Suprapubic skin (tissue), 3 donors: ENCODE measurements at regions not wholly inside any gene's neighbourhood (a gene's known extent, or its start where the extent isn't known, plus 50 kb on each side); places are given as distances from the start of the nearest gene placed in this dataset.
"Not testable (repeated sequence)": the region's sequence is repeated elsewhere in the genome, so short reads cannot be mapped to it uniquely, and the experiment has no call there.

Experiments used
- CTCF ChIP-seq, 2 donors: fragments of 200-600 bp in 1 of 2; fragments of 450-650 bp in 1 of 2; sonication (generic) in 1 of 2; IDR thresholded peaks; one replicate each; pipeline ENCODE4 v1.5.1; 2016 to 2019; ENCODE audit warnings: antibody characterized with exemption in 2 of 2, mild to moderate bottlenecking in 1 of 2, moderate library complexity in 1 of 2
- POLR2A ChIP-seq, 2 donors: fragments of 450-650 bp; IDR thresholded peaks; one replicate each; pipeline ENCODE4 v1.6.1; 2017; ENCODE audit warnings: antibody characterized with exemption in 2 of 2, mild to moderate bottlenecking in 2 of 2, moderate library complexity in 2 of 2

DNA sequence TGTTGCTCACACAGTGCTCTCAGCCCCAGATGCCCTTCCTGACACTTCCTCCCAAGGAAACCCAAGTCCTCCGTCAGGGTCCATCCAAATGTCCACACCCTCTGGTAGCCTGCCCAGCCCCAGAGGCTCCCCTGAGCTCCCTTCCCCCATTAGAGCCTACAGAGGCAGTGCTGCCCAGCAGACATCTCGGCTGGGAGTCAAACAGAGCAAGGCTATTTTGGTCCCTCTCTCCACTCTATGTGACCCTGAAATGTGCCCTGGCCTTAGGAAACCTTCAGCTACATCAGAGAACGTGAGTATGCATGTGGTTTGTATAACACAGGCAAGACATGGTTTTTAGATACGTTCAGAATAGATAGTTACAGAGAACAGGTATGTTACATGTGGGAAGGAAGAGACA, 191.8 kb downstream of the LMLN start:
- TF ChIP-seq POLR2A, CTCF (IDR thresholded peaks at IDR 0.05): not testable (repeated sequence)
